Epithelial cell of proximal tubule (primary cell): ENCODE measurements at regions not wholly inside any gene's neighbourhood (a gene's known extent, or its start where the extent isn't known, plus 50 kb on each side); places are given as distances from the start of the nearest gene placed in this dataset.

Source experiments
- DNase-seq: peaks from one replicate; pipeline ENCODE4 v3.0.0-alpha.2; 2011; ENCODE audit warnings: low read depth
- H3K4me3 ChIP-seq: 2 replicates; pipeline ENCODE4 v1.5.1; 2011; ENCODE audit warnings: low read depth, mild to moderate bottlenecking, low read length
- CTCF ChIP-seq: conservative IDR thresholded peaks from 2 replicates; pipeline ENCODE4 v1.5.1; 2012; ENCODE audit warnings: low read depth, mild to moderate bottlenecking, low read length

GRCh38 chr1:36735939-36736730 is 253.4 kb upstream of the CSF3R start:
- TF ChIP-seq CTCF: no peak
- no peak for DNase-seq
- H3K4me3 ChIP-seq: no peak overlapping the region

- TF ChIP-seq CTCF: no peak
- H3K4me3 ChIP-seq: no peak overlapping the region
- no peak for DNase-seq
These were observed 252.7 kb upstream of the CSF3R start for GRCh38 chr1:36735436-36735835.

- no peak for TF ChIP-seq CTCF
- no peak overlapping the region for H3K4me3 ChIP-seq
- DNase-seq: no peak
These were observed 251.6 kb upstream of the CSF3R start for GRCh38 chr1:36734356-36734755.

- DNase-seq: no peak
- TF ChIP-seq CTCF: no peak
- H3K4me3 ChIP-seq: no peak overlapping the region
These were observed 251.0 kb upstream of the CSF3R start for GRCh38 chr1:36733748-36734147.

GRCh38 chr1:36732015-36732356 is 249.3 kb upstream of the CSF3R start:
- TF ChIP-seq CTCF: no peak
- no peak overlapping the region for H3K4me3 ChIP-seq
- no peak for DNase-seq

GRCh38 chr1:36731226-36732014 is 248.7 kb upstream of the CSF3R start:
- no peak overlapping the region for H3K4me3 ChIP-seq
- no peak for TF ChIP-seq CTCF
- DNase-seq: no peak

GRCh38 chr1:36730599-36730998 is 247.9 kb upstream of the CSF3R start:
- H3K4me3 ChIP-seq: no peak overlapping the region
- DNase-seq: no peak
- TF ChIP-seq CTCF: no peak
